ENCODE measurements at regions not wholly inside any gene's neighbourhood (a gene's known extent, or its start where the extent isn't known, plus 50 kb on each side); places are given as distances from the start of the nearest gene placed in this dataset.
"Not testable (repeated sequence)": the region's sequence is repeated elsewhere in the genome, so short reads cannot be mapped to it uniquely, and the experiment has no call there.

- H3K4me3 ChIP-seq (ENCODE audit: low read depth, low read length), result no peak overlapping the region
- no peak for TF ChIP-seq CTCF (IDR thresholded peaks at IDR 0.05; ENCODE audit: low read depth, low read length, missing control alignments)
- no peak for DNase-seq (ENCODE audit: low read depth)
Measured at GRCh38 chr4:12439633-12440305, 1011.1 kb upstream of the HS3ST1 start.

GRCh38 chr4:12431259-12431658 lies 1002.6 kb upstream of the HS3ST1 start:
- H3K4me3 ChIP-seq (ENCODE audit: low read depth, low read length); DNase-seq (ENCODE audit: low read depth): not testable (repeated sequence)

GRCh38 chr4:12421364-12421763 lies 992.7 kb upstream of the HS3ST1 start:
- no peak for TF ChIP-seq CTCF (IDR thresholded peaks at IDR 0.05; ENCODE audit: low read depth, low read length, missing control alignments)
- H3K4me3 ChIP-seq (ENCODE audit: low read depth, low read length), result no peak overlapping the region
- DNase-seq (ENCODE audit: low read depth), result no peak

- no peak for TF ChIP-seq CTCF (IDR thresholded peaks at IDR 0.05; ENCODE audit: low read depth, low read length, missing control alignments)
- DNase-seq (ENCODE audit: low read depth), result no peak
Measured at GRCh38 chr4:12416755-12417154, 988.1 kb upstream of the HS3ST1 start.

GRCh38 chr4:12414181-12414812 lies 985.6 kb upstream of the HS3ST1 start:
- DNase-seq (ENCODE audit: low read depth), result no peak
- H3K4me3 ChIP-seq (ENCODE audit: low read depth, low read length), result no peak overlapping the region
- no peak for TF ChIP-seq CTCF (IDR thresholded peaks at IDR 0.05; ENCODE audit: low read depth, low read length, missing control alignments)

More at GRCh38 chr4:12416755-12417154, 988.1 kb upstream of the HS3ST1 start:
- no peak overlapping the region for H3K4me3 ChIP-seq (ENCODE audit: low read depth, low read length)

- no peak overlapping the region for H3K4me3 ChIP-seq (ENCODE audit: low read depth, low read length)
- DNase-seq (ENCODE audit: low read depth), result no peak
- TF ChIP-seq CTCF (IDR thresholded peaks at IDR 0.05; ENCODE audit: low read depth, low read length, missing control alignments), result no peak
Measured at GRCh38 chr4:12411072-12411471, 982.4 kb upstream of the HS3ST1 start.

- no peak overlapping the region for H3K4me3 ChIP-seq (ENCODE audit: low read depth, low read length)
- DNase-seq (ENCODE audit: low read depth), result no peak
- no peak for TF ChIP-seq CTCF (IDR thresholded peaks at IDR 0.05; ENCODE audit: low read depth, low read length, missing control alignments)
Measured at GRCh38 chr4:12409507-12410190, 981.0 kb upstream of the HS3ST1 start.

All from GM12864 (cell line).